DOHH2 (cell line): ENCODE measurements at regions not wholly inside any gene's neighbourhood (a gene's known extent, or its start where the extent isn't known, plus 50 kb on each side); places are given as distances from the start of the nearest gene placed in this dataset.

ENCODE experiments used
- H3F3A ChIP-seq: fragments of 200-600 bp; sonication (generic), shearing (Covaris generic); 2 replicates; pipeline ENCODE4 v1.6.0; 2016; ENCODE audit warnings: antibody characterized with exemption, mild to moderate bottlenecking; ENCODE audit not compliant: control insufficient read depth, insufficient read depth
- H3K27ac ChIP-seq: fragments of 200-600 bp; sonication (generic); 2 replicates; pipeline ENCODE4 v1.5.1; 2014; ENCODE audit warnings: low read depth, mild to moderate bottlenecking, low read length, moderate library complexity
- H3K27me3 ChIP-seq: fragments of 200-600 bp; sonication (generic); 2 replicates; pipeline ENCODE4 v1.6.1; 2014; ENCODE audit warnings: mild to moderate bottlenecking, low read length, mixed read lengths; ENCODE audit not compliant: control insufficient read depth
- H3K36me3 ChIP-seq: fragments of 200-600 bp; sonication (generic); 2 replicates; pipeline ENCODE4 v1.6.1; 2014; ENCODE audit warnings: mild to moderate bottlenecking, low read length, moderate library complexity, mixed read lengths; ENCODE audit not compliant: control insufficient read depth
- H3K4me1 ChIP-seq: fragments of 200-600 bp; sonication (generic); 2 replicates; pipeline ENCODE4 v1.6.1; 2014; ENCODE audit warnings: mild to moderate bottlenecking, low read length, mixed read lengths; ENCODE audit not compliant: control insufficient read depth
- H3K4me2 ChIP-seq: fragments of 200-600 bp; sonication (generic); 2 replicates; pipeline ENCODE4 v1.6.0; 2014; ENCODE audit warnings: mild to moderate bottlenecking, low read length, moderate library complexity
- H3K4me3 ChIP-seq: fragments of 200-600 bp; sonication (generic); 2 replicates; pipeline ENCODE4 v1.5.1; 2014; ENCODE audit warnings: mild to moderate bottlenecking, low read length, mixed read lengths
- H3K79me2 ChIP-seq: fragments of 200-600 bp; sonication (generic); 2 replicates; pipeline ENCODE4 v1.6.1; 2014; ENCODE audit warnings: mild to moderate bottlenecking, low read length, mixed read lengths; ENCODE audit not compliant: control insufficient read depth
- H3K9me2 ChIP-seq: fragments of 200-600 bp; sonication (generic); replicated peaks from 2 replicates; pipeline ENCODE4 v1.6.1; 2014; ENCODE audit warnings: mild to moderate bottlenecking, low read length, mixed read lengths; ENCODE audit not compliant: control insufficient read depth
- H3K9me3 ChIP-seq: fragments of 200-600 bp; sonication (generic); 2 replicates; pipeline ENCODE4 v1.6.1; 2014; ENCODE audit warnings: antibody characterized with exemption, low read length, mixed read lengths; ENCODE audit not compliant: control insufficient read depth, insufficient read depth
- H4K20me1 ChIP-seq: fragments of 200-600 bp; sonication (generic); 2 replicates; pipeline ENCODE4 v1.6.0; 2014; ENCODE audit warnings: low read depth, mild to moderate bottlenecking, antibody characterized with exemption, low read length, moderate library complexity; ENCODE audit not compliant: control insufficient read depth, insufficient read depth
- CTCF ChIP-seq: fragments of 200-600 bp; sonication (generic); IDR thresholded peaks from one replicate; pipeline ENCODE4 v1.5.1; 2014; ENCODE audit warnings: antibody characterized with exemption, mild to moderate bottlenecking, low read depth, low read length; ENCODE audit not compliant: poor library complexity, severe bottlenecking
- EZH2phosphoT487 ChIP-seq: fragments of 200-600 bp; sonication (generic); IDR thresholded peaks from 2 replicates; pipeline ENCODE4 v1.6.1; 2017; ENCODE audit warnings: borderline replicate concordance, mild to moderate bottlenecking, antibody characterized with exemption, low read length, moderate library complexity, mixed read lengths

GRCh38 chr10:83301732-83302131 lies 837.6 kb upstream of the GHITM start:
- H4K20me1 ChIP-seq: no peaks in the 10 kb centered on the region
- H3K27me3 ChIP-seq: no peaks in the 10 kb centered on the region
- TF ChIP-seq EZH2phosphoT487 (no peak), CTCF (no peak)
- H3K36me3 ChIP-seq: no peaks in the 10 kb centered on the region
- H3K4me2 ChIP-seq: no peak overlapping the region
- H3K79me2 ChIP-seq: no peaks in the 10 kb centered on the region
- H3K9me2 ChIP-seq: no peaks in the 10 kb centered on the region
- no peak overlapping the region for H3K4me3 ChIP-seq
- no peaks in the 10 kb centered on the region for H3F3A ChIP-seq
- H3K4me1 ChIP-seq: no peaks in the 10 kb centered on the region
- no peak overlapping the region for H3K27ac ChIP-seq
- H3K9me3 ChIP-seq: no peaks in the 10 kb centered on the region

- Histone ChIP-seq H3K27me3 (no peaks in the 10 kb centered on the region), H3K79me2 (no peaks in the 10 kb centered on the region), H4K20me1 (no peaks in the 10 kb centered on the region), H3K9me2 (no peaks in the 10 kb centered on the region), H3K4me1 (no peaks in the 10 kb centered on the region), H3F3A (no peaks in the 10 kb centered on the region), H3K4me2 (no peak overlapping the region), H3K36me3 (no peaks in the 10 kb centered on the region), H3K4me3 (no peak overlapping the region), H3K27ac (no peak overlapping the region), H3K9me3 (no peaks in the 10 kb centered on the region)
- TF ChIP-seq EZH2phosphoT487: no peak
Observed at GRCh38 chr10:83302623-83303022, 836.7 kb upstream of the GHITM start.

GRCh38 chr10:83310688-83311087 lies 828.6 kb upstream of the GHITM start:
- H3K27me3 ChIP-seq: no peaks in the 10 kb centered on the region
- no peak overlapping the region for H3K4me2 ChIP-seq
- H3K9me2 ChIP-seq: no peaks in the 10 kb centered on the region
- no peak for TF ChIP-seq EZH2phosphoT487
- no peak for TF ChIP-seq CTCF
- H3K79me2 ChIP-seq: no peaks in the 10 kb centered on the region
- H4K20me1 ChIP-seq: no peaks in the 10 kb centered on the region
- H3F3A ChIP-seq: no peaks in the 10 kb centered on the region
- no peaks in the 10 kb centered on the region for H3K4me1 ChIP-seq
- H3K36me3 ChIP-seq: no peaks in the 10 kb centered on the region
- no peaks in the 10 kb centered on the region for H3K9me3 ChIP-seq
- no peak overlapping the region for H3K4me3 ChIP-seq
- H3K27ac ChIP-seq: no peak overlapping the region

- Histone ChIP-seq H3K79me2 (no peaks in the 10 kb centered on the region), H3K36me3 (no peaks in the 10 kb centered on the region), H3K27me3 (no peaks in the 10 kb centered on the region), H3K4me3 (no peak overlapping the region), H3K9me3 (peaks cover 2% of the 10 kb centered on the region; the same call in 1 of the 2 replicates), H3F3A (no peaks in the 10 kb centered on the region), H3K4me1 (no peaks in the 10 kb centered on the region), H4K20me1 (no peaks in the 10 kb centered on the region), H3K9me2 (no peaks in the 10 kb centered on the region), H3K27ac (no peak overlapping the region), H3K4me2 (no peak overlapping the region)
- TF ChIP-seq CTCF: no peak
- no peak for TF ChIP-seq EZH2phosphoT487
Observed at GRCh38 chr10:83312570-83312969, 826.7 kb upstream of the GHITM start.
